Pons (tissue), 1 donor: ENCODE measurements at regions not wholly inside any gene's neighbourhood (a gene's known extent, or its start where the extent isn't known, plus 50 kb on each side); places are given as distances from the start of the nearest gene placed in this dataset.
"Not testable (repeated sequence)": the region's sequence is repeated elsewhere in the genome, so short reads cannot be mapped to it uniquely, and the experiment has no call there.

Experiments used
- DNase-seq: peaks from one replicate; pipeline ENCODE4 v3.0.0-alpha.2; 2016; ENCODE audit warnings: low spot score

- peak; percentile 28 for DNase-seq
Observed at GRCh38 chr20:41717483-41717882, 99.3 kb upstream of the CHD6 start.

DNA sequence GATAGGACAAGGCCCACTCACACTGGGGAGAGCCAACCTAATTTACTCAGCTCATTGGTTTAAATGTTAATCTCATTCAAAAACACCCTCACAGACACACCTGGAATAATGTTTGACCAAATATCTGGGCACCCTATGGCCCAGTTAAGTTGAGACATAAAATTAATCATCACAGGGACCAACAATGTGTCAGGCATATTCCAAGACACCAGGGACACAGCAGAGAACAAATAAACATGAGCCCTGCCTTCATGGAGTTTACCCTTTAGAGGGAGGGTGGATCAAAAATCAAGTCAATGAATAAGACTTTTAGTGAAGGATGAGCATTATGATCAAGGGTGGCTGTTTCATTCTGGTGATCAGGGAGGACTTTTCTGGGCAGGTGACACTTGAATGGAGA, 98.7 kb upstream of the CHD6 start:
- DNase-seq: no peak

DNA sequence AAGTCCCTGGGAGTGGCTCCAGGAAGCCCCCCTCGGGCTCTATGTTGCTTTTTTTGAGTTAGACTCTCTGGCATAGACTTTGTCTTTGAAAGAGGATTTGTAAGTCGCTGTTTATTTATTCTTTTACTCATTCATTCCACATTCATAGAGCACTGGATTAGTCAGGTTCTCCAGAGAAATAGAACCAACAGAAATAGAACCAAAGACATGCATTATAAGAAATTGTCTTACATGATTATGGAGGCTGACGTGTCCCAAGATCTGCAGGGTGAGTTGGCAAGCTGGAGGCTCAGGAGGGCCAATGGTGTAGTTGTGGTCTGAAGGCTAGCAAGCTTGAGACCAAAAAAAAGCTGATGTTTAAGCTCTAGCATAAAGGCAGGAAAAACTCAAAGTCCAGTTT, 98.3 kb upstream of the CHD6 start:
- DNase-seq: no peak

GRCh38 chr20:41715526-41715925, 97.3 kb upstream of the CHD6 start:
- DNase-seq: no peak

DNA sequence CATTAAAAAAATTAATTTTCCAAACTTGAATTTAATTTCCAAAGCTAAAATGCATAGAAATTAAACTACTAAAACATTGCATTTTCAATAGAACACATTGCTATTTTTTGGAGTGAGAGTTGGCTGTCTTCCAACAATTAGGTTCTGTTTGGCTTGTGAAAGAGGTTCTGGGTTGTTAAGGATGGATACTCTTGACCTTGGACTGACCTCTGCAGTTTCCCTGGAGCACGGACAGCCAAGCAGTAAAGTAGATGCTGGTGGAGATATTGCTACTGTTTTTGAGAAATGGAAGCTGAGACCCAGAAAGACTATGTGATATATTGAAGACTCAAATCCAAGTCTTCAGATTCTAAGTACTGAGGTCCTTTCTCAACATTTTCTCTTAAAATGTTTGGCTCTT, 95.9 kb upstream of the CHD6 start:
- no peak for DNase-seq

DNA sequence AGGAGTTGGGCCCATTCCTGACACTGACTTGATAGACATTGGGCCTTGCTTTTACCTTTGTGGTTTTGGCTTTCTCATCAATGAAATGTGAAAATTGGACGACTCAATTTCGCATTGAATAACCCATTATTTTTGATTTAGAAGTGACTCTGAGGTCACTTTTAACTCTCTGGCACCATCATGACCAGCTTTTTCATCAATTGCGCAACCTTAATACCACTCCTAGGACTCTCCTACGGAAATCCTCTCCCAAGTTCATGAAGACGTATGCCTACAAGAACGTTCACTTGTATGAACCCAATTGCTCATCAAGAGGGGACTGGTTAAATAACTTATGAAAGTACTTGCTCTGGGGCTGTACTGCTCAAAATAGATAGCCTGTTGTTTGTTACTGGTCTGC, 86.7 kb upstream of the CHD6 start:
- no peak for DNase-seq

- DNase-seq: no peak
Observed at GRCh38 chr20:41702647-41703046, 84.5 kb upstream of the CHD6 start.

GRCh38 chr20:41701588-41702348, 83.6 kb upstream of the CHD6 start:
- DNase-seq: no peak

DNA sequence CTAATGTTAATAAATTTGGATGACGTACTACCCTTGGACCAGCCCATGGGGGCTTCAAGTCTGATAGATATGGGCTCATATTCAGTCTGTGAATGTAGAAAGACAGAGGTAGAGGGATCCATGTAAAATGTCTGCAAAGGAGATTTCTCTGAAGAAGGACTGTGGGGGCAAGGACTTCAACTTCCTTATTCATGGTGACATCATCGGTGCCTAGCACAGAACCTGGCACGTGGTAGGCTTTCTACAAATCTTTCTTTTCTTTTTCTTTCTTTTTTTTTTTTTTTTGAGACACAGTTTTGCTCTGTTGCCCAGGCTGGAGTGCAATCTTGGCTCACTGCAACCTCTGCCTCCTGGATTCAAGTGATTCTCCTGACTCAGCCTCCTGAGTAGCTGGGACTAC, 81.5 kb upstream of the CHD6 start:
- DNase-seq: not testable (repeated sequence)

DNA sequence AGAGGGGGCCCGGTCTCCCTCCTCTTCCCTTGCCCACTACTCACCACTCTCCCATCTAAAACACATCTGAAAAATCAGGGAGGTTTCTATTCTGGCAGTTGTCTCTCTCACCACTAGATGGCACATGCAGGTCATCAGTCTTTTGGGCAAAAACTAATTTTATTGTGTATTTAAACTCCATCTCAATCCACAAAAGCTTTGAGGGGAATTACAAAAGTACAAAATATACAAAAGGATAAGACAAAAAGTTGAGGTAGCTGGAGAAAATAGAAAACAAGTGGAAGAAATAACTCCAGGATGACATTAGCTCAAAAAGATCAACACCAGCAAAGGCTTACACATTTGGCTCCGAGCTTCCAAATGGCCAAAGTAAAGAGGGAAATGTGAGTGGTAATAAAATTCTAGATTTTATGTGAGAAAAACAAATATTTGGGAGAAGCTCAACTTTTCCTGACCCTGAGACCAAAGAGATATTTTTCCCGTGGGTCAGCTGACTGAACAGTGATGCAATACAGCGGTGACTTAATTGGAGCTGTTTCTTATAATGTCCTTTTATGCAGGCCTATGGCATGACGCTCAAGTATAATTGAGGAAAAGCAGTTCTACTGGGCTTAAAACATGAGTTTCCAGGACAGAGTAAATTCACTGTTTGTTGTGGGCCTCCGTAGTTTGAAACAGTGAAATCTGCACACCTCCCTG, 79.8 kb upstream of the CHD6 start:
- DNase-seq: peak; percentile 44

DNA sequence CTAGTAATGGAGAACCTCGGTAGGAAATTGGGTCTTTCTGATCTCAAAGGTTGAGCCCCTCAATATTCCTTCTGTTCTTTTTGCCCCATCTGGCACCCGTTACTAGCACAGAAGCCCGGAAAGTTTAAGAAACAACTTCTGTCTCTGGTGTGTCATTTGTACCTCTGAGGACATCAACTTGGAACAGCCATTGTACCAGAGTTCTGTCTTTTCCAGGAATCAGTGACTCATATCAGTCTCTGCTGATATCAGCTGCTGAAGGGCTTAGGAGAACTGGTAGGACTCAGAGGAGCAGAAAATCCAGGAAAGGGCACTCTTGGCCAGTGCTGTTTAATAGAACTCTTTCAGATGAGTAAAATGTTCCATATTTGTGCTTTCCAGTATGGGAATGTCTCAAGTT, 78.3 kb upstream of the CHD6 start:
- no peak for DNase-seq

DNA sequence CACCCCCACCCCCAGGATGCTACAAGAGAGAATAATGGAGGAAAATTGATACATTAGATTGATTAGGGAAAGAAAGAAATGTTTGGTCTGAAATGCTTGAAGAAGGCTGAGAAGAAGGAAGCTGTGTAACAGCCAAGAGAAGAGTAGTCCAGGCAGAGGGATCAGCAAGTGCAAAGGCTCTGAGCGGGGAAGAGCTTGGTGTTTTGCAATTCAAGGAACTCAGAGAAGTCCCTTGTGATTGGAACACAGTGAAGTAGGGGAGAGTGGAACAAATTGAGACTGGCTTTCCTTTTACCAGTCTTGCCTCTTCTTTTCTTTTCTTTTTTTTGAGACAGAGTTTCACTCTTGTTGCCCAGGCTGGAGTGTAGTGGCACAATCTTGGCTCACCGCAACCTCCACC, 76.6 kb upstream of the CHD6 start:
- no peak for DNase-seq

DNA sequence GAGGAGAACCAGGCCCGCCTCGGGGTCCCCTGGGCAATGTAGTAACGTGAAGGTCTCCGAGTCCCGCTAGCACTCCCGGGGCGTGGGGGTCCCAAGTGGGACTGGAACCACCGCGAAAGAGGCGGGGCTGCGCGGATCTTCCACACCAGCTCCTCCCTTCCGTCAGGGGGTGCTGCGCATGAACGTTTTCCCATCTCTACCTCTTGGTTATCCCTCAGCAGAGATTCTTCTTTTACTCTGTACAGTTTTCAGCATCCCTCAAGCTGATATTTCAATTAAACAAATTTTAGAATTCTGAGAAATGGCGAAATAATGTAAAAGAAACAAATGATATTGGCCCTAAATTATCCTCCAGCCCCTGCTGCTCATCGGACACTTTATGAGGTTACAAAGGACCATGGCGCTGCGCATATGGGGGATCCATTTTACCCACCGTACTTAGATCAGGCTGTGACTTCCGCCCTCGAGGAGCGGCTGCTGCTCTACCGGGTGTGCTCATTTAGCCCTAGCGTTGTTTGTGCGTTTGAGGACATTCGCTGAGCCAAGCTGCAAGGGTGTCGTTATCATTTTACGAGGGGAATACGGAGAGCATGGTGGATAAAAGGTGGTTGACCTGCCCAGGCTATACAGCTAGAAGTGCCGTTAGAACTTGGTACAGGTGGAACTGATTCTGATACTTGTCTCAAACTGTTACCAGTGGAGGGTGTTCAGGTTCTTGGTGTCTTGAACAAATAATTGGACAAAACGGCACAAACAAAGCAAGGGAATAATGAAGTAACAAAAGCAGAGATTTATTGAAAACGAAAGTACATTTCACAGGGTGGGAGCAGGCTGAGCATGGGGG, 75.2 kb upstream of the CHD6 start:
- peak; percentile 93 for DNase-seq

- DNase-seq: peak; percentile 86
Observed at GRCh38 chr20:41692479-41693135, 74.4 kb upstream of the CHD6 start.

- no peak for DNase-seq
Observed at GRCh38 chr20:41691443-41691842, 73.3 kb upstream of the CHD6 start.

GRCh38 chr20:41690702-41691101, 72.5 kb upstream of the CHD6 start:
- no peak for DNase-seq

- DNase-seq: no peak
Observed at GRCh38 chr20:41686961-41687360, 68.8 kb upstream of the CHD6 start.

DNA sequence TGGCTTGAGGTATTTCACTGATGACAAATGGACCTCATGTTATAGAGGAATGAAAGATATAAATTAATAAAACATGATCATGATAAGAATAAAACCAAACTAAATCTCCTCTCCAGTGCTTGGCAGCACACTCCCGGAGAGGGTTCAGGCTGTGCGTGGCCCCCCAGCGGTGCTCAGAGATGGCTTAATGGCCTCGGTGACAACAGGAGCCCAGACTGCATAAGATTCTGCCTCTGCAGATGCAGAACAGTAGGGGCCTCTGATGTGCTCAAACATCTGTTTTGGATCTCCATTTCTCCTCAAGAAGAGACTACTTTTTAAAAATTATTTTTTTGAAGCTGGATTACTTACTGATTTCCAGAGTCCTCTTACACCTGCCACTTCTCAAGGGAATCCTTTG, 67.0 kb upstream of the CHD6 start:
- DNase-seq: not testable (repeated sequence)

GRCh38 chr20:41678799-41679198, 60.6 kb upstream of the CHD6 start:
- no peak for DNase-seq

DNA sequence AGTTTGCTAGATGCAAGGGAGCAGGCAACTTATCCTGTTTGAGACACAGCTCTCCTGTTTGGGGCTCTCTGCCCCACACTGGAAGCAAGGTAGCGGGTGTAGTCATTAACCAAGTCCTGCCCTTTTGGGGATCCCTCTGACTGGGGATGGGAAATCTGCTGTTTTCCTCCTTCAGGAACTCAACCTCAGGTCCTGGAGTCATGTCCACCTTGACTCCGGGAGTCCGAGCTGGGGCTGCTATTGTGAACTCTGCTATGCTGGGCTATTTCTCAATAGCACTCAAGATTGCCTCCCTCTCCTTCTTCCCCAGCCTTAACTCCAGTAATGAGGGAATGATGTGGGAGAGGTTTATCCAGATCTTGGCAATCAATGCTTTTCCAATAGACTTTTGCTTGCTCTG, 54.1 kb upstream of the CHD6 start:
- DNase-seq: no peak

GRCh38 chr20:41671143-41671542, 53.0 kb upstream of the CHD6 start:
- DNase-seq: no peak

GRCh38 chr20:41670631-41671030, 52.5 kb upstream of the CHD6 start:
- no peak for DNase-seq
